ENCODE measurements at regions not wholly inside any gene's neighbourhood (a gene's known extent, or its start where the extent isn't known, plus 50 kb on each side); places are given as distances from the start of the nearest gene placed in this dataset.

GRCh38 chr20:3354247-3354646 lies 53.2 kb downstream of the DNAAF9 start:
- Mint-ChIP-seq H3K4me3 (no peak overlapping the region), H3K27ac (no peak overlapping the region), H3K9me3 (no peaks in the 10 kb centered on the region), H3K27me3 (no peaks in the 10 kb centered on the region), H3K4me1 (no peaks in the 10 kb centered on the region), H3K36me3 (peaks cover 4 to 6% of the 10 kb centered on the region in 2 donors)
- H3K4me3 ChIP-seq (ENCODE audit: low read length in 2 of 2) = no peak overlapping the region
- no peaks in the 10 kb centered on the region for H3K36me3 ChIP-seq (ENCODE audit: insufficient read depth, low read length)
- ChIA-PET POLR2A (ENCODE audit: partially characterized antibody) (no interaction called here), CTCF (ENCODE audit: partially characterized antibody) (no interaction called here)
- H3K27ac ChIP-seq (ENCODE audit: low read depth, low read length) = no peak overlapping the region
- H3K27me3 ChIP-seq (ENCODE audit: insufficient read depth, low read length) = no peaks in the 10 kb centered on the region
- H3K9me3 ChIP-seq (ENCODE audit: control insufficient read depth in 1 of 2, low read length in 2 of 2) = no peaks in the 10 kb centered on the region
- H3K4me1 ChIP-seq (ENCODE audit: insufficient read depth, low read length) = no peaks in the 10 kb centered on the region
- DNase-seq = no peak
- intact Hi-C loops (cut with micrococcal nuclease) = no loop called here

DNA sequence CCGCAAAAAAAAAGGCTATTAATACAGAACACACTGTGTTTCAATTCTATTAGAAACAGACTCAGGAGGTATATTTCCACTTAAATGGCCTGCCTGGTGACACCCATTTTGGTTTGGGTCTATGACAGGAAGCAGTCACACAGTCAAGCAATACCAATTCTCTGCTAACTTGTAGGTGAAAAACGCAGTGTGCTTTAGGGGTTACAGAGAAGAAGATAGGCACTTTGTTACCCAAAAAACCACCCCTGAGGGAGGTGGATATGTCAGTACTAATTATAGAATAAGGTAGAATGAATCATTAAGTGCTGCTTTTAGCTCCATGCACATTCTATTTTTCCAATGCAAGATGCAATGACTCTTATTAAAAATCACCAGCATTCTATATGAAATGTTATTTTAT lies 53.8 kb downstream of the DNAAF9 start:
- H3K9me3 Mint-ChIP-seq = no peaks in the 10 kb centered on the region
- H3K4me3 Mint-ChIP-seq = no peak overlapping the region
- H3K4me1 Mint-ChIP-seq = no peaks in the 10 kb centered on the region
- no peak overlapping the region for H3K27ac Mint-ChIP-seq
- Histone ChIP-seq H3K36me3 (ENCODE audit: insufficient read depth, low read length) (no peaks in the 10 kb centered on the region), H3K4me3 (ENCODE audit: low read length in 2 of 2) (no peak overlapping the region), H3K4me1 (ENCODE audit: insufficient read depth, low read length) (no peaks in the 10 kb centered on the region), H3K27ac (ENCODE audit: low read depth, low read length) (no peak overlapping the region), H3K9me3 (ENCODE audit: control insufficient read depth in 1 of 2, low read length in 2 of 2) (no peaks in the 10 kb centered on the region), H3K27me3 (ENCODE audit: insufficient read depth, low read length) (no peaks in the 10 kb centered on the region)
- no peaks in the 10 kb centered on the region for H3K27me3 Mint-ChIP-seq
- DNase-seq = no peak
- POLR2A ChIA-PET (ENCODE audit: partially characterized antibody) = no interaction called here
- CTCF ChIA-PET (ENCODE audit: partially characterized antibody) = no interaction called here
- H3K36me3 Mint-ChIP-seq = peaks cover 1 to 4% of the 10 kb centered on the region in 2 donors
- intact Hi-C loops (cut with micrococcal nuclease) = no loop called here

DNA sequence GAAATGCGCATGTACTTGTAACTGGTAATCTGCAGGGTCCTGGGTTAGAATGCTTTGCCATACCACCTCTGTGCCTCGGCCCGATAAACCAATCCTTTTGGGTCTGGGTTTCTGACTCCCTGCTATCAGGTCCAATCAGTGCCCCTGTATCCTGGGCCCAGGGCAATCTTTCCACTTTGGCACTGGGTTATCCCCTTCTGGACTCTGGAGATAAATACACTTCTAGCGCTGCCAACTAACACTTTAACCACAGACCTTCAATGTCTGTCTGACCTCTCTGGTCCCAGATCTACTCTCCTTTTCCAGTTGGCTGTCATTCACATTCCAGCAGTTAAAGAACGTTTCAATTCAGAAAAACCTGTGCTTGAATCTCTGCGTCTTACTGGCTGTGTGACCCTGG lies 55.3 kb downstream of the DNAAF9 start:
- Mint-ChIP-seq H3K27ac (no peak overlapping the region), H3K36me3 (peaks cover 5% of the 10 kb centered on the region in 2 donors), H3K4me3 (no peak overlapping the region), H3K27me3 (no peaks in the 10 kb centered on the region), H3K4me1 (no peaks in the 10 kb centered on the region), H3K9me3 (no peaks in the 10 kb centered on the region)
- H3K27me3 ChIP-seq (ENCODE audit: insufficient read depth, low read length) = no peaks in the 10 kb centered on the region
- H3K4me1 ChIP-seq (ENCODE audit: insufficient read depth, low read length) = no peaks in the 10 kb centered on the region
- H3K9me3 ChIP-seq (ENCODE audit: control insufficient read depth in 1 of 2, low read length in 2 of 2) = no peaks in the 10 kb centered on the region
- ChIA-PET POLR2A (ENCODE audit: partially characterized antibody) (no interaction called here), CTCF (ENCODE audit: partially characterized antibody) (no interaction called here)
- intact Hi-C loops (cut with micrococcal nuclease) = no loop called here
- no peak overlapping the region for H3K4me3 ChIP-seq (ENCODE audit: low read length in 2 of 2)
- H3K36me3 ChIP-seq (ENCODE audit: insufficient read depth, low read length) = no peaks in the 10 kb centered on the region
- DNase-seq = no peak
- no peak overlapping the region for H3K27ac ChIP-seq (ENCODE audit: low read depth, low read length)

DNA sequence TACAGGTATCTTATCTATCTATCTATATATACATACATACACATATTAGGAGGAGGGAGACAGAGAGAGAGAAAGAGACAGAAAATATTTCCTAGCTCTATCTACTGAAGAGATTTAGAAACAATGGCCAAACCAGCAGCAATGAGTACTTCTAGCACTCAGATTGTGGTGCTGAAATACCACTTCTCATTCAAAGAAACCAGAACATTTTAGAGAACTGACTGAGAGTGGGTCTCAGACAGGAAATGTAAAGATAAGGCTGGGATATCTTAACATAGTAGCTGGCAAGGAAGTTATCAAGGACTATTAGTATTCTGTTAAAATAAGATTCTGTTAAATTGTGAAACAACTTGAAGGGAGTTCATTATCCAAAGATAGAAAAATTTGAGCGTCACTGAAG lies 57.0 kb downstream of the DNAAF9 start:
- POLR2A ChIA-PET (ENCODE audit: partially characterized antibody) = no interaction called here

DNA sequence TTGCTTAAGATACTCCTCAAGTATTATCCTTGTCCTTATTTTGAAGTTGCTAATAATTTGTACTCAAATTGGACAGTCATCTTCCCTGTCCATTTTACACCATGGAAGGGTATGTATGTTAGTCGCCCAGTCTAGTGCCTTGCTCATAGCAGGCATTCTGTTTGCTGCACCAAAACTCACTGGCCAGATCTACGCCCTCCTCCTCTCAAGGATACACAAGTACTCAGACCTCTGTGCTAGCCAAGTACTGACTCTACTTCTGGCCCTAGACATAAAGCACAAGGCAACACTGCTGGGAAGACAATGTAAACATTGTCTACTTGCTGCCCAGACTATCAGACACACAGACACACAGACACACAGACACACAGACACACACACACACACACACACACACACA lies 57.7 kb downstream of the DNAAF9 start:
- H3K27me3 Mint-ChIP-seq = no peaks in the 10 kb centered on the region
- no peak for DNase-seq
- Histone ChIP-seq H3K27ac (ENCODE audit: low read depth, low read length) (no peak overlapping the region), H3K4me3 (ENCODE audit: low read length in 2 of 2) (no peak overlapping the region), H3K9me3 (ENCODE audit: control insufficient read depth in 1 of 2, low read length in 2 of 2) (no peaks in the 10 kb centered on the region), H3K27me3 (ENCODE audit: insufficient read depth, low read length) (no peaks in the 10 kb centered on the region), H3K4me1 (ENCODE audit: insufficient read depth, low read length) (no peaks in the 10 kb centered on the region), H3K36me3 (ENCODE audit: insufficient read depth, low read length) (no peaks in the 10 kb centered on the region)
- H3K4me1 Mint-ChIP-seq = no peaks in the 10 kb centered on the region
- peak overlapping the region in 1 of 7 donors; percentile 14 for H3K27ac Mint-ChIP-seq
- ChIA-PET POLR2A (ENCODE audit: partially characterized antibody) (no interaction called here), CTCF (ENCODE audit: partially characterized antibody) (no interaction called here)
- intact Hi-C loops (cut with micrococcal nuclease) = no loop called here
- H3K4me3 Mint-ChIP-seq = no peak overlapping the region
- H3K36me3 Mint-ChIP-seq = peaks cover 12 to 22% of the 10 kb centered on the region in 2 donors
- no peaks in the 10 kb centered on the region for H3K9me3 Mint-ChIP-seq

More for the DNA sequence above, 57.0 kb downstream of the DNAAF9 start:
- H3K4me1 Mint-ChIP-seq = no peaks in the 10 kb centered on the region
- Histone ChIP-seq H3K27ac (ENCODE audit: low read depth, low read length) (no peak overlapping the region), H3K4me3 (ENCODE audit: low read length in 2 of 2) (no peak overlapping the region), H3K9me3 (ENCODE audit: control insufficient read depth in 1 of 2, low read length in 2 of 2) (no peaks in the 10 kb centered on the region), H3K4me1 (ENCODE audit: insufficient read depth, low read length) (no peaks in the 10 kb centered on the region), H3K27me3 (ENCODE audit: insufficient read depth, low read length) (no peaks in the 10 kb centered on the region), H3K36me3 (ENCODE audit: insufficient read depth, low read length) (no peaks in the 10 kb centered on the region)
- H3K27ac Mint-ChIP-seq = no peak overlapping the region
- no peak for DNase-seq
- intact Hi-C loops (cut with micrococcal nuclease) = no loop called here
- peaks cover 12 to 19% of the 10 kb centered on the region in 2 donors for H3K36me3 Mint-ChIP-seq
- CTCF ChIA-PET (ENCODE audit: partially characterized antibody) = no interaction called here
- no peak overlapping the region for H3K4me3 Mint-ChIP-seq
- no peaks in the 10 kb centered on the region for H3K27me3 Mint-ChIP-seq
- H3K9me3 Mint-ChIP-seq = no peaks in the 10 kb centered on the region

DNA sequence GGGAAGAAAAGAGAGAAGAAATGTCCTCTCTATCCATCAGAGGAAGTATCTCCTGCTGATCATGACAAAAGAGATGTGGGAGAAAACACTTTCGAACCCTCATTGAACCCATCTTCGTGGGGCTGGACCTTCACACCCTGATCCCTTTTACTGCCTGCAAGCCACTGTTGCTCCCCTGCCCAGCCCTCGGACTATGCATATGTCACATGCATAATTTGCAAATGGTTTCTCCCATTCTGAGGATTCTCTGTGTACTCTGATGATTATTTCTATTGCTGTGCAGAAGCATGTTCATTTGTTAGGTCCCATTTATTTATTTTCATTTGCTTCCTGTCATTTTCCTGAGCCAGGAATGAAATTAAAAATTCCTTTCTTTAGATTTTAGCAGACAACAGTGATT lies 64.7 kb downstream of the DNAAF9 start:
- Mint-ChIP-seq H3K36me3 (peaks cover 24 to 47% of the 10 kb centered on the region in 2 donors), H3K27me3 (no peaks in the 10 kb centered on the region), H3K27ac (no peak overlapping the region), H3K4me3 (no peak overlapping the region), H3K9me3 (no peaks in the 10 kb centered on the region), H3K4me1 (peaks cover 0 to 1% (median 0%) of the 10 kb centered on the region in 4 donors)
- Histone ChIP-seq H3K27ac (ENCODE audit: low read depth, low read length) (no peak overlapping the region), H3K36me3 (ENCODE audit: insufficient read depth, low read length) (no peaks in the 10 kb centered on the region), H3K4me3 (ENCODE audit: low read length in 2 of 2) (no peak overlapping the region), H3K4me1 (ENCODE audit: insufficient read depth, low read length) (no peaks in the 10 kb centered on the region), H3K9me3 (ENCODE audit: control insufficient read depth in 1 of 2, low read length in 2 of 2) (no peaks in the 10 kb centered on the region), H3K27me3 (ENCODE audit: insufficient read depth, low read length) (no peaks in the 10 kb centered on the region)
- CTCF ChIA-PET (ENCODE audit: partially characterized antibody) = no interaction called here
- POLR2A ChIA-PET (ENCODE audit: partially characterized antibody) = no interaction called here
- intact Hi-C loops (cut with micrococcal nuclease) = no loop called here
- no peak for DNase-seq

GRCh38 chr20:3340443-3340842 lies 67.0 kb downstream of the DNAAF9 start:
- intact Hi-C loops (cut with micrococcal nuclease) = no loop called here
- no peaks in the 10 kb centered on the region for H3K9me3 ChIP-seq (ENCODE audit: control insufficient read depth in 1 of 2, low read length in 2 of 2)
- Mint-ChIP-seq H3K9me3 (no peaks in the 10 kb centered on the region), H3K27me3 (no peaks in the 10 kb centered on the region), H3K36me3 (peaks cover 19 to 40% of the 10 kb centered on the region in 2 donors), H3K4me1 (peaks cover 0 to 4% (median 1%) of the 10 kb centered on the region in 4 donors), H3K27ac (no peak overlapping the region), H3K4me3 (no peak overlapping the region)
- no peaks in the 10 kb centered on the region for H3K36me3 ChIP-seq (ENCODE audit: insufficient read depth, low read length)
- DNase-seq = no peak
- no peaks in the 10 kb centered on the region for H3K27me3 ChIP-seq (ENCODE audit: insufficient read depth, low read length)
- ChIA-PET CTCF (ENCODE audit: partially characterized antibody) (no interaction called here), POLR2A (ENCODE audit: partially characterized antibody) (no interaction called here)
- H3K27ac ChIP-seq (ENCODE audit: low read depth, low read length) = no peak overlapping the region
- H3K4me1 ChIP-seq (ENCODE audit: insufficient read depth, low read length) = no peaks in the 10 kb centered on the region
- no peak overlapping the region for H3K4me3 ChIP-seq (ENCODE audit: low read length in 2 of 2)

DNA sequence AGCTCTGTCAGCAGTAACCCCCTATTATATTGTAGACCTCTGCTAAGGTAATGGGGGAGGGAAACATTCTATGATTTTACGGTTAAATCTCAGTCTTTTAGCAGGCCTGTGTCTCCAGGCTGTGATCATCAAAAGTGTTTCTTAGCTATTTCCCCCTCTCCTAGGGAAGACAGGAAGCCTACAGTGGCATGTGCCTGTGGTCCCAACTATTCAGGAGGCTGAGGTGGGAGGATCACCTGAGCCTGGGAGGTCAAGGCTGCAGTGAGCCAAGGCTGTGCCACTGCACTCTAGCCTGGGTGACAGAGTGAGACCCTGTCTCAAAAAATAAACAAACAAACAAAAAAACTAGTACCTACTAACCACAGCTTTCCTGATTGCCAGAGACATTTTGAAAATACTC lies 67.9 kb downstream of the DNAAF9 start:
- no peaks in the 10 kb centered on the region for H3K4me1 ChIP-seq (ENCODE audit: insufficient read depth, low read length)
- H3K4me3 ChIP-seq (ENCODE audit: low read length in 2 of 2) = no peak overlapping the region
- DNase-seq = no peak
- no peaks in the 10 kb centered on the region for H3K27me3 Mint-ChIP-seq
- H3K4me1 Mint-ChIP-seq = peaks cover 0 to 4% (median 1%) of the 10 kb centered on the region in 4 donors
- no peaks in the 10 kb centered on the region for H3K27me3 ChIP-seq (ENCODE audit: insufficient read depth, low read length)
- ChIA-PET CTCF (ENCODE audit: partially characterized antibody) (no interaction called here), POLR2A (ENCODE audit: partially characterized antibody) (no interaction called here)
- H3K36me3 ChIP-seq (ENCODE audit: insufficient read depth, low read length) = no peaks in the 10 kb centered on the region
- H3K9me3 ChIP-seq (ENCODE audit: control insufficient read depth in 1 of 2, low read length in 2 of 2) = no peaks in the 10 kb centered on the region
- no peak overlapping the region for H3K4me3 Mint-ChIP-seq
- H3K27ac ChIP-seq (ENCODE audit: low read depth, low read length) = no peak overlapping the region
- peaks cover 19 to 43% of the 10 kb centered on the region in 2 donors for H3K36me3 Mint-ChIP-seq
- no peaks in the 10 kb centered on the region for H3K9me3 Mint-ChIP-seq
- intact Hi-C loops (cut with micrococcal nuclease) = no loop called here
- no peak overlapping the region for H3K27ac Mint-ChIP-seq
